ENCODE measurements at regions not wholly inside any gene's neighbourhood (a gene's known extent, or its start where the extent isn't known, plus 50 kb on each side); places are given as distances from the start of the nearest gene placed in this dataset.

DNA sequence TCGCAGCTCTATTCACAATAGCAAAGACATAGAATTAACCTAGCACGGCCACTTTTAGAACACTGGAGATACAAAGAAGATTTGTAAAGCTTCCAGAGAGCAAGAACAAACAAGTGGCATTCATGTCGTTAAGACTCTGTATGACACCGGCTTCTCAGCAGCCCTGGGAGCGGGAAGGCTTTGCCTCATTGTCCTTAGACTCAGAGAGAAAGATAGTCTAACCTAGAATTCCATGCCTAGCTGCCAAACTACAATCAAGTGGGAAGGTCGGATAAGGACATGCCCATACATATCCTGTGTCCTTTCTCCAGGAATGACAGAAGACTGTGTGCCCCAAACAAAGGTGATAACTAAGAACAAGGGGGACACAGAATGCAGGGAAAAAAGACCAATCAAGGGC is 1038.3 kb downstream of the BCL11B start:
- no peak for DNase-seq
- WGBS, 2 donors: 57 to 60% methylated on average over 6 of the region's 6 CpGs
- intact Hi-C loops (cut with DNase I): no loop called here
- H3K27ac ChIP-seq: no peak overlapping the region
- no peaks in the 10 kb centered on the region for H3K36me3 ChIP-seq
- H3K9me3 ChIP-seq: no peaks in the 10 kb centered on the region
- H3K4me3 ChIP-seq (replicated peaks in 1 of 3): no peak overlapping the region
- no peaks in the 10 kb centered on the region for H3K4me1 ChIP-seq
- TF ChIP-seq POLR2A (IDR thresholded peaks at IDR 0.05) (no peak), CTCF (IDR thresholded peaks at IDR 0.05) (no peak)
- H3K27me3 ChIP-seq: no peaks in the 10 kb centered on the region

DNA sequence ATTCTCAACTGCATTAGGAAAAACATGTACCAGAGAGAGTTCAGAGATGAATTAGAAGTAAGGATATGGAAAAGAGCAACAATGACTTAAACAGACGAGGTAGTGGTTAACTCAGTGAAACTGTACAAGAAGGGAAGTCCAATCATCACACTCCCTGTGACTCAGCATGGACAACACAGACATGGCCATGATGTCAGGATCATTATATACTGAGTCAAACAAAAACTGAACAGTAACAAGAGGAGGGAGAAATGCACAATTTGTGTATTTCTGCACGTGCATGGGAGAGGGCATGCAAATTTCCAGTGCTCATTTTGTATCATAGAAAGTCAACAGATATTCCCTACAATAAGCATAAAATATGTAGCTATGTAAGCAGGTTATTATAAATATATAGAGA is 1037.8 kb downstream of the BCL11B start:
- no peaks in the 10 kb centered on the region for H3K9me3 ChIP-seq
- WGBS, 2 donors: 74 to 79% methylated on average over 2 of the region's 2 CpGs
- H3K4me1 ChIP-seq: no peaks in the 10 kb centered on the region
- H3K27me3 ChIP-seq: no peaks in the 10 kb centered on the region
- H3K27ac ChIP-seq: no peak overlapping the region
- H3K36me3 ChIP-seq: no peaks in the 10 kb centered on the region
- no peak overlapping the region for H3K4me3 ChIP-seq (replicated peaks in 1 of 3)
- intact Hi-C loops (cut with DNase I): no loop called here
- TF ChIP-seq CTCF (IDR thresholded peaks at IDR 0.05) (no peak), POLR2A (IDR thresholded peaks at IDR 0.05) (no peak)
- DNase-seq: no peak

GRCh38 chr14:98236314-98236713 is 1035.7 kb downstream of the BCL11B start:
- no peak overlapping the region for H3K4me3 ChIP-seq (replicated peaks in 1 of 3)
- no peaks in the 10 kb centered on the region for H3K27me3 ChIP-seq
- no peaks in the 10 kb centered on the region for H3K9me3 ChIP-seq
- TF ChIP-seq CTCF (IDR thresholded peaks at IDR 0.05) (no peak), POLR2A (IDR thresholded peaks at IDR 0.05) (no peak)
- DNase-seq: no peak
- 84 to 95% methylated on average over 3 of the region's 3 CpGs for WGBS, 2 donors
- H3K4me1 ChIP-seq: no peaks in the 10 kb centered on the region
- H3K27ac ChIP-seq: no peak overlapping the region
- intact Hi-C loops (cut with DNase I): no loop called here
- H3K36me3 ChIP-seq: no peaks in the 10 kb centered on the region

- Histone ChIP-seq H3K27ac (no peak overlapping the region), H3K4me1 (no peaks in the 10 kb centered on the region), H3K4me3 (replicated peaks in 1 of 3) (no peak overlapping the region), H3K9me3 (no peaks in the 10 kb centered on the region), H3K36me3 (no peaks in the 10 kb centered on the region), H3K27me3 (no peaks in the 10 kb centered on the region)
- WGBS, 2 donors: 85 to 86% methylated on average over 4 of the region's 4 CpGs
- DNase-seq: no peak
- intact Hi-C loops (cut with DNase I): no loop called here
- no peak for TF ChIP-seq CTCF (IDR thresholded peaks at IDR 0.05)
- no peak for TF ChIP-seq POLR2A (IDR thresholded peaks at IDR 0.05)
Measured at GRCh38 chr14:98237939-98238338, 1034.1 kb downstream of the BCL11B start.

DNA sequence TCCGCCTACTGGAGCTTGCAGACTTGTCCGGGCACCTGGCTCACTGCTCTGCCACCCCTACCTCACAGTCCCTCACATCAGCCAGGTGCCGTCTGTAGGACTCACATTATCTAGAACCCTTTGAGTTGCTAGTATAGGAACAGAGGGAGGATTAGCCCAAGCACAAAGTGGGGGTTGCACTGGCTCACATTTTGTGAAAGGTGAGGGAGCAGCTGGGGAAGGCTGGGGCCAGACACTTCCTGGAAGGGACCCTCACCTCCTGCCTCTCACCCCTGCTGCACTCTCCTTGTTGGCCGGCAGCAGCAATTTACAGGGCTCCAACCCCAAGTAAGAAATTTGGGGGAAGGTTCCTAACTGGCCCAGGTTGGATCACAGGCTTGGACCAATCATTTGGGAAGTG is 1031.6 kb downstream of the BCL11B start:
- Histone ChIP-seq H3K27ac (no peak overlapping the region), H3K9me3 (no peaks in the 10 kb centered on the region), H3K4me1 (no peaks in the 10 kb centered on the region), H3K27me3 (no peaks in the 10 kb centered on the region), H3K4me3 (replicated peaks in 1 of 3) (no peak overlapping the region), H3K36me3 (no peaks in the 10 kb centered on the region)
- 63 to 75% methylated on average over 4 of the region's 4 CpGs for WGBS, 2 donors
- TF ChIP-seq POLR2A (IDR thresholded peaks at IDR 0.05) (no peak), CTCF (IDR thresholded peaks at IDR 0.05) (no peak)
- intact Hi-C loops (cut with DNase I): no loop called here
- DNase-seq: no peak
